Activated T-helper 1 cell treated with anti-CD3 and anti-CD28 coated beads, Interleukin-2, amount 50 U/mL, for 16 hours (primary cell): ENCODE measurements at regions not wholly inside any gene's neighbourhood (a gene's known extent, or its start where the extent isn't known, plus 50 kb on each side); places are given as distances from the start of the nearest gene placed in this dataset.

Source experiments
- DNase-seq, 2 donors: peaks; one replicate each; pipeline ENCODE4 v3.0.0-alpha.2; 2020; ENCODE audit warnings: low read depth in 1 of 2, low spot score in 1 of 2

- DNase-seq: no peak
Measured at GRCh38 chr2:147512206-147512605, 332.6 kb upstream of the ACVR2A start.

DNA sequence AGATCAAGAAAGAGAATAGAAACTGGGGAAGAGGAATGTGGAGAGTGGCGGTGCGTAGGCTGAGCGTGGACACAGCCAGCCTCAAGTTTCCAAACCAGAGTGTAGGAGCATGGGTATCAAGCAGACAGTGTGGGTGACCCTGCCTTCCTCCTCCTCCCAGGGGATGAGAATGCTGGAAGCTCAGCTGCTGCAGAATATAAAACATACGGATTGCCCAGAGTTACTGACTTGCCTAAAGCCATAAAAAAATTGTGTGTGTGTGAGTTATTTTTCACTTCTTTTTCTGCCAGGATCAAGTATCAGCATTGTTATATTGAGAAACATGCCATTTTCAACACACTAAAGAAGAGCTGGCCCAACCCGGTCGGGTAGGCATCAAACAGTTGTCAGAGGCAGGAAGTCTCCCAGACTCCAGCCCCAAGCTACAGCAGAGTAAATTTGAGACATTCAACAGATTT lies 333.3 kb upstream of the ACVR2A start:
- no peak for DNase-seq

DNA sequence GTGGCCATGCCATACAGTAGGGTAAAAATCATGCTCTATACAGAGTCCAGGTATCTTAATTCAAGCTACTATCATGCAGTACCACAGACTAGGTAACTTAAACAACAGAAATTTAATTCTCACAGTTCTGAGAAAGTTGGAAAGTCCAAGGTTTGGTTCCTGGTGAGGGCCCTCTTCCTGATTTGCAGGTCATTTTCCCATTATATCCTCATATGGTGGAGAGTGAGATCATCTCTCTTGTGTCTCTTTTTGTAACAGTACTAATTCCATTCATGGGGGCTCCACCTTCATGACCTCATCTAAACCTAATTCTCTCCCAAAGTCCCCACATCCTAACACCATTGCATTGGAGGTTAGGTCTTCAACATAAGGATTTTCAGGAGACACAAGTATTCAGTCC lies 335.0 kb upstream of the ACVR2A start:
- DNase-seq: no peak

GRCh38 chr2:147506889-147507288 lies 337.9 kb upstream of the ACVR2A start:
- DNase-seq: no peak

DNA sequence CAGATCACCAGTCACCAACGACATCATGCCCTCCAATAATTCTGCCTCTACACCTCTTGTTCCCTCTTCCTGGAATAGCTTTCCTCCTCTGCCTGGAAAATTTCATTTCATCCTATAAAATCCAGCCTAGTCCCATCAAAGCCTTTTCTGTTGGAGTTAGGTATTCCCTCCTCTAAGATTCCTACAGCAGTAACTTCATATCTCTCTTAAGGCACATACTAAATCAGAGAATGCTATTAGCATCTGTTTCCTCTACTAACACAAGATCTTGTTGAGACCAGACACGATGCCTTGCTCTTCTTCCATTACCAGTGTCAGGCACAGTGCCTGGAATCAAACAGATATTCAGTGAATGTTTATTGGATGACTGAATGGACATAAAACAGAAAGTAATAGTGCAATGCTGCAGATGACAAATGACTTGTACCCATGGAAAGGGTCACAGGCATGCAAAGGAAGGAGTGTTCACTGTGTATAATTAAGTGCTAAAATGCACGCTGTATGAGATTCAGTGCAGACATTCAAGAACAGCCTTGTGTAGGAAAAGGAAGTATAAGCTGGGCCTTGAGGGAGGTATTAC lies 342.0 kb upstream of the ACVR2A start:
- no peak for DNase-seq

DNA sequence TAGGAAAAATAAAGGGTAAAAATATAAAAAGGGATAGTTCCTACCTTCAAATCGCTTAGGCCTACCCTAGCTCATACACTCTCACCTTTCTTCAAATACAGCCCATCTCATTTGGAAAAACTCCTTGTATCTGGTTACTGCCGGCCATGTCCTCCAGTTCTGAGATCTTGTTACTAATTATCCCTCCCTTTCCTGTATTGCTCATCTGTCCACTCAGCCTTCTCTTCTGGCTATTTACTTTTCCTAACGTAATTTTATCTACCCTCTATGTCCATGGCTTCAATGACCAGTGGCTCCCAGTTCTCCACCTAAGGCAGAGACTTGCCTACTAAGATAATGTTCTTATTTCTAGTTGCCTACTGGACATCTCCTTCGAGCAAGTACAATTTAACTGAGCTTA lies 342.9 kb upstream of the ACVR2A start:
- DNase-seq: no peak

DNA sequence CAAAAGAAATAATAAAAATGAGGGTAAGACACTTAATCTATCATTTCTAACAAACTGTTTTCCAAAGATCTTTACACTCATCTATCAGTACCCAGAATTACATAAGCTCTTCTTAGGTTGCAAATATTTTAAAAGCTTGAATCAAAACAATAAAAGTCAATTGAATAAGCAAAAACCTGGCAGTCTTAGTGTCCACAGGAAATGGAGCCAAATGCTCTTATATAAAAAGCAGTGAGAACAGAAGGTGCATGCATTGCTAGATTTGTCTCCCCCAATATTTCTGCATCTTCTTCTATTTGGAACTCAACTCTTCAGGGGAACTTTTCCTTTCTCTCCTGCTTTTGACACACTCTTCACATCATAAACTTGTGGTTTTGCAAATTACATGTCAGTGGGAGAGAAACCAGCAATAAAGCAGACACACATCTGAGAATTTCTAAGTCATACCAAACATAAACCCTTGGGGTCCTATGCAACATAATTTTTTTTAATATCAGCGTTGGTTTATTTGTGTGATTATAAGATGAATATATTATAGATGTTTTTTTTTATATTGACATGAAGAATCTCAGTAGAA lies 343.9 kb upstream of the ACVR2A start:
- no peak for DNase-seq

GRCh38 chr2:147500229-147500628 lies 344.6 kb upstream of the ACVR2A start:
- DNase-seq: no peak

DNA sequence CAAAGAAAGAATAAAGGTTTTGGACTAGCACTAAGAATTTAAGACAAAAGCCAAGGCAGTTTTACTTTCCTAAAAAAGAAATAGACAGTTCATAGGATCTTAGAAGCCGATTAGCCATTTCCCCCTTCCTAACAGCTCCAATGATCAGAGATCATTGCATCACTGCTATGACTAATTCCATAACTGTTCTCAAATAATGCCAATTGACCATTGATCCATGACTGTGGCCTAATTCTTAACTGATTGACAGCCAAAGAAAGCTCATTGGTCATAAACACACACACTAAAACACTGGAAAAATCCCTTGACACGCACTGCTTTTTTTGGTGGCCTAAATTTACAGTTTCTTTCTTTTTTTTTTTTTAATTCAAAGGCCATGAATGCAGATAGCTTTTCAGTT lies 345.0 kb upstream of the ACVR2A start:
- DNase-seq: no peak

DNA sequence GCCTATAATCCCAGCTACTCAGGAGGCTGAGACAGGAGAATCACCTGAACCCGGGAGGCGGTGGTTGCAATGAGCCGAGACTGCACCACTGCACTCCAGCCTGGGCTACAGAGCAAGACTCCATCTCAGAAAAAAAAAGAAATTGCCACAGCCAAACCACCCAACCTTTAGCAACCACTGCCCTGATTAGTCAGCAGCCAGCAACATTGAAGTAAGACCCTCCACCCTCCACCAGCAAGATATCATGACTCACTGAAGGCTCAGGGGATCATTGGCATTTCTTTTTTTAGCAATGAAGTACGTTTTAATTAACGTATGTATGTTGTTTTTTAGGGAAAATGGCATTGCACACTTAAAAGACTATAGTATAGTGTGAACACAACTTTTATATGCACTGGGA lies 349.1 kb upstream of the ACVR2A start:
- no peak for DNase-seq

DNA sequence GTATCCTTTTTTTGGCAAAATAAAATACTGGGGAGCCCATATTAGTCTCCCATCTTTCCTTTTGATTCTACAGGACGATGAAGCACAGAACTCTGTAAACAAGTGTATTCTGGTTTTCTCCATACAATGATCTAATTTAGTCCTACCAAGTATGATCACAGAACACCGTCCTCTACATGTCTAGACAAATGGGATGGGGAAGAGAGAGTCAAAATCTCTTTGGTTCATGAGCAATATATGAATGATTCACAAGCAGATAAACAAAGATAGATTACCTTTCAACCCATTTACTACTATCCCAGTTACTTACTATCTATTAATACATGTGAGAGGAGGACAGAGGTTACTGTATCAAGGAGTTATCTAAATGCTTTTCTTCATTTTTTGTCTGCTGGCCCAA lies 352.4 kb upstream of the ACVR2A start:
- DNase-seq: no peak

DNA sequence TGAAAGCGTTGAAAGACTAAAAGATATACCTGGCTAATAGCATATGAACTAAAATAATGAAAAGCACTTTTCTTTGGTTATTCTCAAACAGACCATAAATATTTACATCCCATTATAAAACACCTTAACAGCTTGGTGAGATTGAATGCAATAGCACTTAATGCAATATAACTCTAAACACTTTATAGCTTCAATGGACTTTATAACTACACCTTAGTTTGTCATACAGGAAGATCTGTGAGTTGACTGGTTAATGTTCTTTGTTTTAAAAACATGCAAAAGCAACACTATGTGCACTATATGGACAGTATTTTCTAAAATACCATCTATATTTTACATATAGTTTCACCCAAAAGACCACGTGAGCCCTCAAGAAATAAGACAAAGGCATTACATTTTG lies 353.3 kb upstream of the ACVR2A start:
- DNase-seq: no peak

- DNase-seq: no peak
Measured at GRCh38 chr2:147490401-147491261, 354.2 kb upstream of the ACVR2A start.

DNA sequence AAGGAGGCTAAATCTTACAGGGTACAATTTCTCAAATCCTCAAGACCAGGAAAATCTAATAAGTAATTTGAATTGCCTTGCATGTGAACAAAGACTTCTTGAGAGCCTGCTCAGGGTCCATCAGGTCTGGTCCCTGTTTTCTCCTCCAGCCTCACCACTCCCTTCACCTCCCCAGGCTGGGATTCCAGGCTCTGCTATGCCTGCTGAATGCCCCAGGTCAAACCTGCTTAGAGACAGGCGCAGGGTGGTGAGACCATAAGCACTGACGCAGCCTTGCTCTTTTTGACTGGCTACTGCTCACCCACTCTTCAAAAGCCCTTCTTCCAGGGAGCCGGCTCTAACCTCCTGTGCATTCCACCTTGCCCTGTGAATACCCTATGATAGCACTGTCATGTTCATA lies 356.4 kb upstream of the ACVR2A start:
- no peak for DNase-seq

GRCh38 chr2:147487978-147488289 lies 356.9 kb upstream of the ACVR2A start:
- no peak for DNase-seq

DNA sequence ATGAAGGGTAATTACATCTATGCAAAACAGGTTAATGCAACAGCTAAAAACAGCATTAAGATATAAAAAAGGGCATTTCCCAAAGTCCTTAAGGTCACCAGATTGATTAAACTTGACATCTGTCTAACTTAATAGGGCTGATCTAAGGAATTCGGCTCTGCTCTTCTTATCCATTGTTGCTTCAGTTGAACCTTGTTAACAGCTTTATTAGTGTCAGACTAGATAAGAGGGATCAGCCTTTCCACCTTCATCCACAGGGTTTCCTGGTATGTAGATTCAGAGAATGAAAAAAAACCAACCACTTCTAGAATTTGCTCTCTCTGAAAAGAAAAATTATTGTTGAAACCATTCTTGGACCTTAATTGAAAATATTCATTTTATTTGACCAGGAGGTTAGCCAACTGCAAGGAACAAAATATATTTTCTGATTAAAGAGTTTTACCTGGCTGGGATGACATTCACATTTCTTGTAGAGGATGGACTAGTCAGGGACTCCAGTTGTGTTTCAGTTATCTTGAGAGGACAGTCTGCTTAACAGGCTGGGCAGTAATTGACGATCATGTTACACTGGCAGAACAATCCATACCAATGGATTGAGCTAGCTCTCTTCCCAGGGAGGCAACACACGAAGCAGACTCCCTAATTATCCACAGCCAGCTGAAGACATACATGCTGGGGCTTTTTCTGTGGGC lies 357.4 kb upstream of the ACVR2A start:
- no peak for DNase-seq

DNA sequence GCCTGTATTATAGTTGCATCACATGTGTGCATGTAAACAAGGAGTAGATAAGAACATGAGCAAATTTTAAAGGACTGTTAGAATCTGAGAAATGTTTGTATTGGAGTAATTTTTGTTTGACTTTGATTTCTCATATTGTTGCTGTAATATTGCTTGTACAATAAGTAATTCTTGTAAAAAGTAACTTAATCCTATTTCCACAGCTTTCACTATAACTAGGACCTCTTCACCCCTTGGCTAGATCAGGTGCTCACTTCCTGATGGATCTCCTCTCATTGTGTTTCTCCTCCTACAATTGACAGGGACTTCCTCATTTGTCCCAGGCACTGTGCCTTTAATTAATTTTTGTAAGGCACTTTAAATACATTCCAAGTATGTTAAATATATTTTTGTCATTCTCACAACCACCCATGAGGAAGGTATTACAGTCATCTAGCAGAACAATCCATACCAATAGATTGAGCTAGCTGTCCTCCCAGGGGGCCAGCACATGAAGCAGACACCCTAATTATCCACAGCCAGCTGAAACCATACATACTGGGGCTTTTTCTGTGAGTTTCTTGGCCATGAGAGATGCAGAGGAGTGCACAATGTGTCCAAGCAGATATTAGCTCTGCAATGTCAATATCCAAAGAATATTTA lies 359.5 kb upstream of the ACVR2A start:
- no peak for DNase-seq

- DNase-seq: no peak
Measured at GRCh38 chr2:147483911-147484310, 360.9 kb upstream of the ACVR2A start.

DNA sequence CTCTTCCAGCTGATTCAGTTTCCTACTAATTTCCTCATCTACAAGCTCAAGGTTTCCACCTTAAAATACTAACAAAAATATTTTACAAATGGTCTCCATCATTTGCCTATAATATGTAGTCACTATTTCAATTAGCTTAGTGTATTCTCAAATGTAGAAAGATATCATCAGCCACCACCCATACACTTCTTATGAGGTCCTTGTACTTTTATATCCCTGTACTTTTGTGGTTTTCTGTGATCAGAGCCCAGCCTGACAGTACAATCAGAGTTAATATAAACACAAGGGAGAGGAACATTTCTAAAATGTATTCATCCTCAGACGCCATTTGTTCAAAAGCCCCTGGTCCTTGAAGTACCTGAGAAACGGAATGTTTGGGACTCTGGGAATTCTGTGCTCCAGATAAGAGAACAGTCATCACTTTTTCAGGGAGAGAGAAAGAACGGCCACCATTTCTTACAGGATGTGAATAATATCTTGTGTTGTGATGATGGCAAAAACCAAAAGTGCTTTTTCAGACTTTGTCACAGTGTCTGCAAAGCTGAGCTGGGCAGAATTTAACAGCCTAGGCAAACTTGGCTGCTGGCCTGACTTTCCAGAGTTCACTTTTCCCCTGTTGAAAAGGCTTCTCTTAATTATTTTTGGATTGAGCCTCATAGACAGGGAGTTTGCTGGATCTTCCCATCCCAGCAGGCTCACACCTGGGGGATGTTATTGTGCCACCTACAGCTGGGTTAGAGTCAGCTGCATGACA lies 361.7 kb upstream of the ACVR2A start:
- DNase-seq: no peak

- no peak for DNase-seq
Measured at GRCh38 chr2:147482111-147482895, 362.5 kb upstream of the ACVR2A start.
